GM21528 (cell line): ENCODE measurements at regions not wholly inside any gene's neighbourhood (a gene's known extent, or its start where the extent isn't known, plus 50 kb on each side); places are given as distances from the start of the nearest gene placed in this dataset.

Experiments
- ATAC-seq: cut with Tn5 transposase; IDR thresholded peaks from one replicate; pipeline ENCODE4 v1.9.1; 2021; ENCODE audit warnings: mild to moderate bottlenecking, moderate library complexity; ENCODE audit not compliant: unreplicated experiment, low FRiP score

DNA sequence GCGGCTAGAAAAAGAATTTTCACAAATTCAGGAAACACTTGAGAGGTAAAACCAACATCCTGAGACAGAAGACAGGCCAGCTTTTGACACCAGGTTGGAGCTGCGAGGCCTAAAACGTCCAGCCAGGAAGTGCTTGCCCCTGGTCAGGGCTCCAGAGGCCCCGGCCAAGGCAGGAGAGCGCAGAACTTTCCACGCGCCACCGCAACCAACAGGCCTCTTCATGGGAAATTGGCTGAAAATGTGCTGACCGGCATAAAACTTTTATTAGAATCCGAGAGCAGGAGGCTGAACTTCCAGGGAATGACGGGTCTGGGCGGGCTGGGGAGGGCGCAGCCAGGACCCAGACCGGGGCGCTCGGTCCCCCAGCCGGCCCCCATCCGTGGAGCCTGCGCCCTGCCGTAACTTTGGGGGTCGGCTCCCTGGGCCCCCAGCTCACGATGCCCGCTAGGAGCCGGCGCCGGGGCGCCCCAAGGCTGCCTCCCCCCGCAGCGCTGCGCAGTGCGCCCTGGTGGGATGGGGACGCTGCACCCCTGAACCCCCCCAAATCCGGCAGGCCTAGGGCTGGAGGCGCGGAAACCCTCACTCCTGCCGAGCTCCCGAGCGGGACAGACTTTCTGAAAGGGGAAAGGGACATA, 414.0 kb upstream of the MKI67 start:
- no peak for ATAC-seq

- no peak for ATAC-seq
Measured at GRCh38 chr10:128540781-128541761, 414.8 kb upstream of the MKI67 start.

- ATAC-seq: no peak
Measured at GRCh38 chr10:128541926-128542475, 415.8 kb upstream of the MKI67 start.

- ATAC-seq: no peak
Measured at GRCh38 chr10:128542659-128543058, 416.4 kb upstream of the MKI67 start.

GRCh38 chr10:128543151-128543550, 416.9 kb upstream of the MKI67 start:
- no peak for ATAC-seq

GRCh38 chr10:128545216-128545615, 419.0 kb upstream of the MKI67 start:
- ATAC-seq: no peak

DNA sequence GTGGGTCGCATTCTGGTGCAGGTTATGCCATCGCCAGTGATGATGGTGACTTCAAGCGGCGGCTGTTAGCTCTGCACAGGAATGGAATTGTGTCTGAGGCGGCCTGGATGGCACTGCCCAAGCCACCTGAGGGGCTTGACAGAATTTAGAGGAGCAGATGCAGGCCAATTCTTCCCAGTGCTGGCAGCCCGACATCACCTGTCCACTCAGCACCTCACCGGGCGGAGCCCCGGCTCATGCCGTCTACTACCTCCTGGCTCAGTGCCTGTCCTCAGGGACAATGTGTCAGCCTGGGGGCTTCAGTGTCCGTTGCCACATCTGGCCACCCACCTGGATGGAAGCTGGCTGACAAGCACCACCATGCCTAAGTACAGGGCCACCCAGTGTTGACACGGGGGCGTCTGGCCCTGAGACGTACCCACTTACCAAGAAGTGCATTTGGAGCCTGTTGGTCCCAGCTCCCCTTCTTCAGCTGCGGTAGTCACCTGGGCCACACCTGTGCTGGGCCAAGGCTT, 420.5 kb upstream of the MKI67 start:
- ATAC-seq: no peak

DNA sequence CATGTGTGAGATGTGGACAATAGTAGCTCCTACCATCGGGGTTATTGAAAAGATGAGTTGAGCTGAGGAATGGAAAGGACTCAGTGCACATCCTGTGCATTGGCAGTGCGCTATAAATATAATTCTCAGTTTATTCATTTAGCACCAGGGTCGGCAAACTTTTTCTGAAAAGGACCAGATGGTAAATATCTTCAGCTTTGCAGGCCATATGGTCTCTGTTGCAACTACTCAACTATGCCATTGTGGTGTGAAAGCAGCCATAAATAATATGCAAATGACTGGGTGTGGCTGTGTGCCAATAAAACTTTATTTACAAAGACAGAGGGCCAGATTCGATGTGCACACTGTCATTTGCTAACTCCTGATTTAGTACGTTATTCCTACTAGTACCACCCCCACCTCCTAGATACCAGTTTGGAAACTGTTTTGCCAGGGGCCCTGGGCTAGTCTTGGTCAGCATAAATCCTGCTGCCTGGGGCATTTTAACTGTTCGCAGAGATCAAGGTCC, 422.9 kb upstream of the MKI67 start:
- ATAC-seq: no peak

GRCh38 chr10:128550045-128550444, 423.8 kb upstream of the MKI67 start:
- ATAC-seq: no peak

DNA sequence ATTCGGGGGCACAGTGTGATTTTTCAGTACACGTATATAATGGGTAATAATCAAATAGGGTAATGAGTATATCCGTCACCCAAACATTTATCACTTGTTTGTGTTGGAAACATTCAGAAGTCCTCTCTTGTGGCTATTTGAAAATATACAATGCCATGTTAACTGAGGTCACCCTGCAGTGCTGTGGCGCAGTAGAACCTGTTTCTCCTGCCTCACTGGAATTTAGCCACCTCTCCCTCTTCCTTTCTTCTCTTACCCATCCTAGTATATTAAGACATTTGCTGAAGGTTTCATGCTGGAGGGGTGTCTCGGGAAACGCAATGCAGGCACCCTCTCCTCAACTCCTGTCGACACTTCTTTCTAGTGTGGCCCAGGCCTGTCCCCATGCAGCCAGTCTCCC, 425.3 kb upstream of the MKI67 start:
- no peak for ATAC-seq

GRCh38 chr10:128553755-128554154, 427.5 kb upstream of the MKI67 start:
- no peak for ATAC-seq

DNA sequence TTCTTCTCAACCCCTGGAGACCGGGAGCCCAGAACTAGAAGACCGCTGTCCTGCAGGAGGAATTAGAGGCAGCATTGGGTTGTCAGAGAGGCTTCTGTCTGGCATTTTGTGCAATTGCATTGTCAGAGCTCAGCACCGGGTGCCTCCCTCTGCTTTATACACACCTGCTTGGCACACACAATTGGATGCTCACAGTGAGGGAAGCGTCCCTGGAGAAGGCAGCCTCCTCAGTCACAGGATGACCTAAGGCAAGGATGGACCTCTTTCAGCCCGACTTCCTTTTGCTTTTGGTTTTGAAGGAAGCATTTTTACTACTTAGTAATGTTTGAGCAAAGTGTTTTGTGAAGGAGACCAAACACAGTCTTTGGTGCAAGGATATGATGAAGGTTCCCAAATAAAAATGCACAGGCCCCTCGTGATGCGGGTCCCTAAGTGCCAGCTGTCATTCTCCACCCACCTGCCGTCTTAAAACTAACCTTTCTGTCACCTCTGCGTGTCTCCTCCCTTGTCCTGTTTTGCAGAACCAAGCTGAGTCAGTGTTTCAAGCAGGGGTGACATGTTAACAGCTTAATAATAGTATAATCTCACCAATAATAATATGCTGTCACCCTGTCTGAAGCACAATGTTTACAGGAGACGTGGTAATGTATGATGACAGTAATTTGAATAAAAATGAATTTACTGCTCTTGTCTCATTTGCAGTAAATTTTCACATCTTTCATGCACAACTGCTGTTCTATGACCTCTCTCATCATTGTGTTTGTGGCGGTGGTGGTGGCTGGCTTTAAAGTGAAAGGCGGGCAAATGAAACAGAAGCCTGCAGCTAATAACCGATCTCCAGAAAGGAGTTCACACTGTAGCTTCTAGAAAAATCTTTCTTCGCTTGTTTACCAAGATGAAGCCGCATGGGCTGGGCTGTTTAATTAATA, 430.2 kb upstream of the MKI67 start:
- no peak for ATAC-seq

DNA sequence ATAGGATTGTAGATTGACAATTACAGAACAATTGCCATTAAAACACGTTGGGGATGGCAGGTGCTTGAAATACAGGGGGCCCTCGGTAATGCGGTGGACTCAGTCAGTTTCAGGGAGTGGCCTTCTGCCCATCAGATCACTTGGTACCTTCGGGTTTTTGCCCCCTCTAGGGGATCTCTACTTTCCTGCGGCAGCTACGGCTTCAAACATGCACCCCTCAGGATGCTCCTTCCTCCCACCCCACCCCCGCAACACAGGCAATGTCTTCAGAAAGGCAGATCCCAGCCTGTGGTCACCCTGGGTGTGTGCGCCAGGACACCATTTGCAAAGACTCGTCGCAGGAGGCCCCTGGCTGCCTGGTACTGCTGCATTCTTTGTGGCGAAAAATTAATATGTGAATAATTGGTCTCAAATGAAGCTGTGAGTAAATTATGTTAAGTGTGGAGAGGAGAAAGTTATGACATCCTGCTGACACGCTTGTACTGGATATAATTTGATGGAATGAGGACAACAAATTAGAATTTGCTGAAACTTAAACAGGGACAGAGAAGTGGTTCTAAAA, 431.0 kb upstream of the MKI67 start:
- ATAC-seq: no peak

- no peak for ATAC-seq
Measured at GRCh38 chr10:128560406-128560805, 434.2 kb upstream of the MKI67 start.

DNA sequence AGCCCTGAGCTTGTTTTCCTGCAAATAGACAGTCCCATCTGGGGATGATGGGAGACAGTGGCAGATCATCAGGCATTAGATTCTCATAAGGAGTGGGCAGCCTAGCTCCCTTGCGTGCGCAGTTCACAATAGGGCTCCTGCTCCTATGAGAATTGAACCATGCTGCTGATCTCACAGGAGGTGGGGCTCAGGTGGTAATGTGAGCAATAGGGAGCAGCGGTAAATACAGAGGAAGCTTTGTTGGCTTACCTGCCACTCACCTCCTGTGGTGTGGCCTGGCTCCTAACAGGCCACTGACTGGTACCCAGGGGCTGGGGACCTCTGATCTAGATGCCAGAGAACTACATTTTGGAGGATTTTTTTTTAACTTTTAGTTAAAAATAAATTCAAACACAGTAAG, 434.8 kb upstream of the MKI67 start:
- ATAC-seq: no peak

GRCh38 chr10:128563387-128563786, 437.2 kb upstream of the MKI67 start:
- ATAC-seq: no peak

GRCh38 chr10:128563904-128564303, 437.7 kb upstream of the MKI67 start:
- ATAC-seq: no peak

DNA sequence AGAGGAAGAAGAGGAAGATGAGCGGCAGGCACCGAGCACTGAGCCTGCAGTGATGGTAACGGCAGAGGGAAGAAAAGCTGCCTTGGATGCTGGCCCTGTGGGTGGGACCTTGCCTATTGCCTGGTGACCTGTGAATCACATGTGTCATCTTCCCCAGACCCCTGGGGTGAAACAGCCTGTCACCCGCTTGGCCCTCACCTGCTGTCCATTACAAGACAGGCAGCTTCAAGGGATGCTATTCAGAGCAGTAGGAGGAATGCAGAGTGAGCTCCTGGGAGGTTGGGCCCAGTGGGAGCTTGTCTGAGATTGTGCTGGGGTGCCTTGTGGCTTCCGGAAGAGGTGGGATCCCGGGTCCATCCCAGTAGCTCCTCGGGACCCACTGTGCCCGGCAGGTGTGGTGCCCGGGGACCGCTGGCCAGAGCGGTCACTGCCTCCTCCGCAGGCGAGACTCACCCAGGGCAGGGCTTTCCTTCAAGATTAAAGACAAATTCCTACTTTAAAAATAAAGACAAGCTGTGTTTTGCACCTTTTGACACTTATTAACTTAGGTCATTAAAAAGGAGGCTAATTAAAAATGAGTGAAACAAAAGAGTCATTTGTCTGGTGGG, 440.2 kb upstream of the MKI67 start:
- no peak for ATAC-seq

- ATAC-seq: no peak
Measured at GRCh38 chr10:128567551-128567950, 441.3 kb upstream of the MKI67 start.
